ENCODE measurements at regions not wholly inside any gene's neighbourhood (a gene's known extent, or its start where the extent isn't known, plus 50 kb on each side); places are given as distances from the start of the nearest gene placed in this dataset.

DNA sequence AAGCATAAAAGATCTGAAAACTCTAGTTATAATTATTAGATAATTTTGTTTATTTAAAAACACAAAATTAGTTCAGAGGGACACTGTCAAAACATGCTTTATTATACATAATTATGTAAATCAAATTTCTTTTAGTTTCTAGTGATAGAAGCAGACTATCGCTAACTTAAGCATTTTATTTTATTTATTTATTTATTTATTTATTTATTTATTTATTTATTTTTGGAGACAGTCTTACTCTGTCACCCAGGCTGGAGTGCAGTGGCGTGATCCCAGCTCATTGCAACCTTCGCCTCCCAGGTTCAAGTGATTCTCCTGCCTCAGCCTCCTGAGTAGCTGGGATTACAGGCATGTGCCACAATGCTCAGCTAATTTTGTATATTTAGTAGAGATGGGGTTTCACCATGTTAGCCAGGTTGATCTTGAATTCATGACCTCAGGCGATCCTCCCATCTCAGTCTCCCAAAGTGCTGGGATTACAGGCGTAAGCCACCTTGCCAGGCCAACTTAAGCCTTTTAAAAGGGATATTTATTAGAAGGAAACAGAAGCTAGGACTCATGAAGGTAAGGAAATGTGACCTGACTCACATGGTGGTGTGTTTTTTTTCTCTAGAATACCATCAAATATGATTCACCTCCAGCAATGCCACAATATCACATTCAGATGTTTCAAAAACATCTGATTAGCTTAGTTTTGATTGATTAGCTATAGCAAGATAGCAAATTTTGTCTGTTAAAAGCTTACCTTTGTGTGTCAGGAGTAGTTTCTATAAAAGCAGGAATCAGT lies 1357.4 kb upstream of the ADGRL4 start:
- TF ChIP-seq, protein P1, sequence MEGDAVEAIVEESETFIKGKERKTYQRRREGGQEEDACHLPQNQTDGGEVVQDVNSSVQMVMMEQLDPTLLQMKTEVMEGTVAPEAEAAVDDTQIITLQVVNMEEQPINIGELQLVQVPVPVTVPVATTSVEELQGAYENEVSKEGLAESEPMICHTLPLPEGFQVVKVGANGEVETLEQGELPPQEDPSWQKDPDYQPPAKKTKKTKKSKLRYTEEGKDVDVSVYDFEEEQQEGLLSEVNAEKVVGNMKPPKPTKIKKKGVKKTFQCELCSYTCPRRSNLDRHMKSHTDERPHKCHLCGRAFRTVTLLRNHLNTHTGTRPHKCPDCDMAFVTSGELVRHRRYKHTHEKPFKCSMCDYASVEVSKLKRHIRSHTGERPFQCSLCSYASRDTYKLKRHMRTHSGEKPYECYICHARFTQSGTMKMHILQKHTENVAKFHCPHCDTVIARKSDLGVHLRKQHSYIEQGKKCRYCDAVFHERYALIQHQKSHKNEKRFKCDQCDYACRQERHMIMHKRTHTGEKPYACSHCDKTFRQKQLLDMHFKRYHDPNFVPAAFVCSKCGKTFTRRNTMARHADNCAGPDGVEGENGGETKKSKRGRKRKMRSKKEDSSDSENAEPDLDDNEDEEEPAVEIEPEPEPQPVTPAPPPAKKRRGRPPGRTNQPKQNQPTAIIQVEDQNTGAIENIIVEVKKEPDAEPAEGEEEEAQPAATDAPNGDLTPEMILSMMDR (IDR thresholded peaks at IDR 0.05) = no peak
- TF ChIP-seq TCF7L2 (IDR thresholded peaks at IDR 0.05; ENCODE audit: low read depth, low read length) = no peak

All from Panc1 (cell line).